ENCODE measurements at regions not wholly inside any gene's neighbourhood (a gene's known extent, or its start where the extent isn't known, plus 50 kb on each side); places are given as distances from the start of the nearest gene placed in this dataset.

GRCh38 chr12:115413626-115414025 is 729.7 kb upstream of the TBX3 start:
- TF ChIP-seq CTCF (conservative IDR thresholded peaks at IDR 0.05) (no peak), ZFX (IDR thresholded peaks at IDR 0.05) (no peak)

Data from C4-2B (cell line).